Bronchial epithelial cell (primary cell): ENCODE measurements at regions not wholly inside any gene's neighbourhood (a gene's known extent, or its start where the extent isn't known, plus 50 kb on each side); places are given as distances from the start of the nearest gene placed in this dataset.

Experiments
- DNase-seq: peaks from one replicate; pipeline ENCODE4 v3.0.0-alpha.2; 2010; ENCODE audit warnings: low read depth
- FAIRE-seq: peaks from 2 replicates; lab custom pipeline; 2011; peaks lifted over from hg19 to GRCh38; lab: Jason Lieb, UNC
- H3K27me3 ChIP-seq: 2 replicates; pipeline ENCODE4 v1.5.1; 2011; ENCODE audit warnings: low read length; ENCODE audit not compliant: control insufficient read depth, insufficient read depth
- H3K36me3 ChIP-seq: 2 replicates; pipeline ENCODE4 v1.5.1; 2011; ENCODE audit warnings: low read length; ENCODE audit not compliant: control insufficient read depth, insufficient read depth
- H3K4me3 ChIP-seq: 2 replicates; pipeline ENCODE4 v1.5.1; 2011; ENCODE audit warnings: mild to moderate bottlenecking, low read depth, low read length, control low read depth
- CTCF ChIP-seq: IDR thresholded peaks from 2 replicates; pipeline ENCODE4 v1.5.1; 2011; ENCODE audit warnings: mild to moderate bottlenecking, moderate library complexity, low read length, control low read depth, inconsistent platforms; ENCODE audit not compliant: insufficient read depth, severe bottlenecking

- no peaks in the 10 kb centered on the region for H3K27me3 ChIP-seq
- DNase-seq (no peak), FAIRE-seq (no peak)
- no peak overlapping the region for H3K4me3 ChIP-seq
- H3K36me3 ChIP-seq = no peaks in the 10 kb centered on the region
- no peak for TF ChIP-seq CTCF
These were observed 128.3 kb upstream of the RAD23B start for GRCh38 chr9:107154766-107155165.

- no peak for FAIRE-seq
- Histone ChIP-seq H3K27me3 (no peaks in the 10 kb centered on the region), H3K36me3 (no peaks in the 10 kb centered on the region), H3K4me3 (no peak overlapping the region)
- TF ChIP-seq CTCF = peak; percentile 19
- DNase-seq = no peak
These were observed 127.7 kb upstream of the RAD23B start for GRCh38 chr9:107155244-107155817.

GRCh38 chr9:107158321-107158720, 124.8 kb upstream of the RAD23B start:
- TF ChIP-seq CTCF = peak; percentile 60

GRCh38 chr9:107161338-107161737, 121.7 kb upstream of the RAD23B start:
- DNase-seq (no peak), FAIRE-seq (no peak)
- Histone ChIP-seq H3K36me3 (no peaks in the 10 kb centered on the region), H3K27me3 (no peaks in the 10 kb centered on the region), H3K4me3 (no peak overlapping the region)
- TF ChIP-seq CTCF = no peak

More at GRCh38 chr9:107158321-107158720, 124.8 kb upstream of the RAD23B start:
- FAIRE-seq (no peak), DNase-seq (peak; percentile 26)
- no peaks in the 10 kb centered on the region for H3K36me3 ChIP-seq
- no peaks in the 10 kb centered on the region for H3K27me3 ChIP-seq
- H3K4me3 ChIP-seq = no peak overlapping the region

- H3K4me3 ChIP-seq = no peak overlapping the region
- no peak for FAIRE-seq
- no peaks in the 10 kb centered on the region for H3K27me3 ChIP-seq
- TF ChIP-seq CTCF = no peak
- no peak for DNase-seq
- H3K36me3 ChIP-seq = no peaks in the 10 kb centered on the region
These were observed 119.7 kb upstream of the RAD23B start for GRCh38 chr9:107163370-107163769.

GRCh38 chr9:107169796-107170195, 113.3 kb upstream of the RAD23B start:
- no peak for DNase-seq
- TF ChIP-seq CTCF = no peak
- Histone ChIP-seq H3K4me3 (no peak overlapping the region), H3K36me3 (no peaks in the 10 kb centered on the region), H3K27me3 (no peaks in the 10 kb centered on the region)
- no peak for FAIRE-seq
